IMR-90 (cell line): ENCODE measurements at regions not wholly inside any gene's neighbourhood (a gene's known extent, or its start where the extent isn't known, plus 50 kb on each side); places are given as distances from the start of the nearest gene placed in this dataset.

ENCODE experiments used
- ATAC-seq: fragments of 200-7000 bp; cut with Tn5 transposase; 2 replicates; pipeline ENCODE4 v1.9.1; 2020; ENCODE audit warnings: low read depth, mild to moderate bottlenecking, moderate library complexity
- BruUV-seq: library from RNA; stranded (reverse); fragments of 400-500 nt; replicated peaks from 2 replicates; lab custom pipeline; 2021; lab: Mats Ljungman, UMichigan
- CTCF ChIA-PET: fragments of 300-600 bp; formaldehyde crosslinking; extraction: SDS; loops from one replicate; lab custom pipeline; 2021; ENCODE audit warnings: antibody characterized with exemption; lab: Yijun Ruan, JAX
- POLR2A ChIA-PET: fragments of 300-600 bp; sonication (Branson Sonifier 250); formaldehyde crosslinking; loops from one replicate; lab custom pipeline; 2022; ENCODE audit warnings: antibody characterized with exemption; ENCODE audit not compliant: unreplicated experiment; lab: Charles Lee
- DNase-seq: peaks from one replicate; pipeline ENCODE4 v3.0.0; 2013
- H2AFZ ChIP-seq: replicated peaks from 2 replicates; pipeline ENCODE3; 2013; ENCODE audit warnings: low read length, mild to moderate bottlenecking; ENCODE audit not compliant: poor library complexity
- H2AK5ac ChIP-seq: 2 replicates; pipeline ENCODE4 v1.6.1; 2013; ENCODE audit warnings: low read depth, low read length, inconsistent platforms
- H2AK9ac ChIP-seq: replicated peaks from 2 replicates; pipeline ENCODE3; 2013; ENCODE audit warnings: mild to moderate bottlenecking, low read depth, low read length, moderate library complexity; ENCODE audit not compliant: poor library complexity
- H2BK120ac ChIP-seq: 2 replicates; pipeline ENCODE4 v1.6.1; 2013; ENCODE audit warnings: low read depth, low read length, inconsistent platforms
- H2BK15ac ChIP-seq: 3 replicates; pipeline ENCODE4 v1.6.1; 2013; ENCODE audit warnings: low read depth, low read length, inconsistent platforms
- H2BK20ac ChIP-seq: 2 replicates; pipeline ENCODE4 v1.6.1; 2013; ENCODE audit warnings: low read depth, mild to moderate bottlenecking, inconsistent platforms, low read length, moderate library complexity
- H2BK5ac ChIP-seq: 2 replicates; pipeline ENCODE4 v1.6.1; 2013; ENCODE audit warnings: mild to moderate bottlenecking, low read depth, low read length, inconsistent platforms; ENCODE audit not compliant: poor library complexity, severe bottlenecking
- H3K14ac ChIP-seq: replicated peaks from 2 replicates; pipeline ENCODE4 v1.6.1; 2013; ENCODE audit warnings: low read depth, low read length, inconsistent platforms
- H3K18ac ChIP-seq: 2 replicates; pipeline ENCODE4 v1.6.1; 2013; ENCODE audit warnings: low read depth, low read length, control low read depth
- H3K23ac ChIP-seq: 2 replicates; pipeline ENCODE4 v1.6.1; 2013; ENCODE audit warnings: low read depth, low read length, inconsistent platforms
- H3K27ac ChIP-seq: 2 replicates; pipeline ENCODE4 v1.5.1; 2013; ENCODE audit warnings: mild to moderate bottlenecking, control low read depth, low read length; ENCODE audit not compliant: insufficient read depth
- H3K27me3 ChIP-seq: 2 replicates; pipeline ENCODE4 v1.6.1; 2013; ENCODE audit warnings: low read length; ENCODE audit not compliant: control insufficient read depth, insufficient read depth
- H3K36me3 ChIP-seq: 2 replicates; pipeline ENCODE4 v1.6.1; 2013; ENCODE audit warnings: low read length, mixed read lengths; ENCODE audit not compliant: control insufficient read depth, insufficient read depth
- H3K4ac ChIP-seq: 2 replicates; pipeline ENCODE4 v1.6.1; 2013; ENCODE audit warnings: low read depth, low read length, inconsistent platforms
- H3K4me1 ChIP-seq: 2 replicates; pipeline ENCODE4 v1.6.1; 2013; ENCODE audit warnings: low read length, mixed read lengths; ENCODE audit not compliant: control insufficient read depth, insufficient read depth
- H3K4me2 ChIP-seq: 2 replicates; pipeline ENCODE4 v1.6.1; 2013; ENCODE audit warnings: low read depth, mild to moderate bottlenecking, control low read depth, low read length, moderate library complexity
- H3K4me3 ChIP-seq: 2 replicates; pipeline ENCODE4 v1.5.1; 2013; ENCODE audit warnings: low read depth, mild to moderate bottlenecking, control low read depth, low read length, moderate library complexity; ENCODE audit not compliant: insufficient read depth
- H3K56ac ChIP-seq: 2 replicates; pipeline ENCODE4 v1.6.1; 2013; ENCODE audit warnings: low read length, inconsistent platforms; ENCODE audit not compliant: insufficient read depth; ENCODE audit errors: extremely low read depth
- H3K79me1 ChIP-seq, 2 experiments: 2 replicates each; pipeline ENCODE4 v1.6.1; 2013; ENCODE audit warnings: low read length in 2 of 2, inconsistent platforms in 1 of 2, low read depth in 1 of 2
- H3K9ac ChIP-seq: 2 replicates; pipeline ENCODE4 v1.6.1; 2013; ENCODE audit warnings: low read depth, low read length, control low read depth
- H3K9me1 ChIP-seq: 2 replicates; pipeline ENCODE4 v1.6.1; 2013; ENCODE audit warnings: low read length, inconsistent platforms; ENCODE audit not compliant: insufficient read depth
- H3K9me3 ChIP-seq: 2 replicates; pipeline ENCODE4 v1.6.1; 2013; ENCODE audit warnings: low read length; ENCODE audit not compliant: control insufficient read depth, insufficient read depth
- H4K20me1 ChIP-seq: 2 replicates; pipeline ENCODE4 v1.6.1; 2013; ENCODE audit warnings: low read length, inconsistent platforms; ENCODE audit not compliant: insufficient read depth
- H4K5ac ChIP-seq: 2 replicates; pipeline ENCODE4 v1.6.1; 2013; ENCODE audit warnings: mild to moderate bottlenecking, low read depth, low read length, control low read depth
- H4K8ac ChIP-seq, 2 experiments: 2 replicates each; pipeline ENCODE4 v1.6.1; 2013; ENCODE audit warnings: low read depth in 2 of 2, low read length in 2 of 2, control low read depth in 1 of 2, inconsistent platforms in 1 of 2
- H4K91ac ChIP-seq: 2 replicates; pipeline ENCODE4 v1.6.1; 2013; ENCODE audit warnings: low read depth, low read length, inconsistent platforms; ENCODE audit not compliant: insufficient read depth
- MXI1 ChIP-seq: IDR thresholded peaks from 2 replicates; pipeline ENCODE4 v1.6.1; 2012; ENCODE audit warnings: low read depth, mild to moderate bottlenecking, low read length, moderate library complexity, borderline replicate concordance
- RFX5 ChIP-seq: IDR thresholded peaks from 2 replicates; pipeline ENCODE4 v1.8.0; 2012; ENCODE audit warnings: low read depth, mild to moderate bottlenecking, low read length, moderate library complexity
- SMC3 ChIP-seq: fragments of 150-350 bp; IDR thresholded peaks from 2 replicates; pipeline ENCODE4 v1.6.1; 2016; ENCODE audit warnings: low read depth, mild to moderate bottlenecking, antibody characterized with exemption, low read length, moderate library complexity
- WGBS, 2 experiments: methylation state at CpG; one replicate each; pipeline versions ENCODE4 v1.1.5 to v1.1.7; 2013; ENCODE audit warnings: missing lambda C conversion rate in 2 of 2; ENCODE audit not compliant: insufficient read length in 1 of 2; ENCODE audit errors: extremely low coverage in 2 of 2; 5-methylcytosine and 5-hydroxymethylcytosine counted together
- dilution Hi-C: fragments of 300-500 bp; cut with HindIII; formaldehyde crosslinking; loops from one replicate; pipeline ENCODE4 v1.14.3; 2018; ENCODE audit warnings: low sequenced_read_pairs; ENCODE audit not compliant: unreplicated experiment
- in situ Hi-C: fragments of 300-500 bp; cut with MboI; formaldehyde crosslinking; loops from 3 replicates; pipeline ENCODE4 v1.14.3; 2019; ENCODE audit warnings: low sequenced_read_pairs, inconsistent platforms, mixed read lengths
- intact Hi-C: fragments of 100-400 bp; cut with micrococcal nuclease; formaldehyde crosslinking; loops from 2 replicates; pipeline ENCODE4 v1.10.0; 2022
- TF ChIP-seq, protein P1 (sequence below): fragments of 150-350 bp; IDR thresholded peaks from 2 replicates; pipeline ENCODE4 v1.6.1; 2017; ENCODE audit warnings: mild to moderate bottlenecking, antibody characterized with exemption, low read length, low read depth
- TF ChIP-seq, protein P2 (sequence below): conservative IDR thresholded peaks from 2 replicates; pipeline ENCODE4 v1.5.1; 2012; ENCODE audit warnings: mild to moderate bottlenecking, low read depth, low read length, improper control_type of control experiment

DNA sequence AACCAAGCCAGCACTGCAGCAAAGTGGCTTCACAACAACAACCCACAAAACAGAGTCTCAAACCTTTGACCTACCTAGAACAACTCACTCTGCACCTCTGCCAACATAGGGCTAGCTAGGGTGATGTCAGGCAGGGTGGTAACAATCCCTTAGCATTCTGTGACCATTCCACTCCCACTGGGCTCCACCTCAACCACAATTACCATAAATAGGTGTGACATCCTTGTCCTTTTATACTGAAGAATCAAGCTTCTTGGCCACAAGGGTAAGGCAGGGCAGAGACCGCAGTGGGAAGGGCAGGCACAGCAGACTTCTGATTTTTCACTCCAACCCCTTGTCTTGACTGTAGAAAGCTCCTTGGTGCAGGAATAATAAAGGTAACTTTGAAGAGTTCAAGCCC lies 795.4 kb upstream of the DIAPH2 start:
- H3K14ac ChIP-seq, result no peak overlapping the region
- TF ChIP-seq, protein P1, sequence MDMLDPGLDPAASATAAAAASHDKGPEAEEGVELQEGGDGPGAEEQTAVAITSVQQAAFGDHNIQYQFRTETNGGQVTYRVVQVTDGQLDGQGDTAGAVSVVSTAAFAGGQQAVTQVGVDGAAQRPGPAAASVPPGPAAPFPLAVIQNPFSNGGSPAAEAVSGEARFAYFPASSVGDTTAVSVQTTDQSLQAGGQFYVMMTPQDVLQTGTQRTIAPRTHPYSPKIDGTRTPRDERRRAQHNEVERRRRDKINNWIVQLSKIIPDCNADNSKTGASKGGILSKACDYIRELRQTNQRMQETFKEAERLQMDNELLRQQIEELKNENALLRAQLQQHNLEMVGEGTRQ, result no peak
- TF ChIP-seq RFX5 (no peak), SMC3 (no peak), MXI1 (no peak)
- TF ChIP-seq, protein P2, sequence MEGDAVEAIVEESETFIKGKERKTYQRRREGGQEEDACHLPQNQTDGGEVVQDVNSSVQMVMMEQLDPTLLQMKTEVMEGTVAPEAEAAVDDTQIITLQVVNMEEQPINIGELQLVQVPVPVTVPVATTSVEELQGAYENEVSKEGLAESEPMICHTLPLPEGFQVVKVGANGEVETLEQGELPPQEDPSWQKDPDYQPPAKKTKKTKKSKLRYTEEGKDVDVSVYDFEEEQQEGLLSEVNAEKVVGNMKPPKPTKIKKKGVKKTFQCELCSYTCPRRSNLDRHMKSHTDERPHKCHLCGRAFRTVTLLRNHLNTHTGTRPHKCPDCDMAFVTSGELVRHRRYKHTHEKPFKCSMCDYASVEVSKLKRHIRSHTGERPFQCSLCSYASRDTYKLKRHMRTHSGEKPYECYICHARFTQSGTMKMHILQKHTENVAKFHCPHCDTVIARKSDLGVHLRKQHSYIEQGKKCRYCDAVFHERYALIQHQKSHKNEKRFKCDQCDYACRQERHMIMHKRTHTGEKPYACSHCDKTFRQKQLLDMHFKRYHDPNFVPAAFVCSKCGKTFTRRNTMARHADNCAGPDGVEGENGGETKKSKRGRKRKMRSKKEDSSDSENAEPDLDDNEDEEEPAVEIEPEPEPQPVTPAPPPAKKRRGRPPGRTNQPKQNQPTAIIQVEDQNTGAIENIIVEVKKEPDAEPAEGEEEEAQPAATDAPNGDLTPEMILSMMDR, result no peak
- no CpG with 5 or more reads among the region's 1 CpG for WGBS, 2 experiments
- in situ Hi-C loops (no loop called here), intact Hi-C loops (no loop called here), dilution Hi-C loops (no loop called here)
- no peak overlapping the region for H2BK120ac ChIP-seq
- ATAC-seq, result no peak
- H2BK5ac ChIP-seq, result no peak overlapping the region
- H3K4me1 ChIP-seq, result no peaks in the 10 kb centered on the region
- no peak overlapping the region for H2BK20ac ChIP-seq
- H2AK5ac ChIP-seq, result no peak overlapping the region
- H3K36me3 ChIP-seq, result no peaks in the 10 kb centered on the region
- ChIA-PET POLR2A (no interaction called here), CTCF (no interaction called here)
- H3K18ac ChIP-seq, result no peak overlapping the region
- H3K27ac ChIP-seq, result no peak overlapping the region
- BruUV-seq, result no TSS peak
- no peaks in the 10 kb centered on the region for H4K20me1 ChIP-seq
- no peak for DNase-seq
- no peak overlapping the region for H4K5ac ChIP-seq
- no peak overlapping the region for H3K9ac ChIP-seq
- no peak overlapping the region for H3K4me3 ChIP-seq
- H3K4ac ChIP-seq, result no peak overlapping the region
- no peak overlapping the region for H3K4me2 ChIP-seq
- H2AFZ ChIP-seq, result no peak overlapping the region
- no peak overlapping the region for H2AK9ac ChIP-seq
- no peak overlapping the region for H3K56ac ChIP-seq
- H3K27me3 ChIP-seq, result no peaks in the 10 kb centered on the region
- no peaks in the 10 kb centered on the region for H3K9me3 ChIP-seq
- no peaks in the 10 kb centered on the region for H3K79me1 ChIP-seq
- H4K91ac ChIP-seq, result no peak overlapping the region
- H3K9me1 ChIP-seq, result no peaks in the 10 kb centered on the region
- no peak overlapping the region for H4K8ac ChIP-seq
- no peak overlapping the region for H2BK15ac ChIP-seq
- no peak overlapping the region for H3K23ac ChIP-seq
